Naive thymus-derived CD8-positive, alpha-beta T cell (primary cell): ENCODE measurements at regions not wholly inside any gene's neighbourhood (a gene's known extent, or its start where the extent isn't known, plus 50 kb on each side); places are given as distances from the start of the nearest gene placed in this dataset.
A peak's percentile ranks its signal among the peaks of the same experiment; 100 is the strongest.

ENCODE experiments used
- ATAC-seq, 2 donors: fragments of 150-1000 bp; cut with Tn5 transposase in 1 of 2; sonication (Bioruptor Pico), chemical (Tn5 transposase) in 1 of 2; 1 replicate in 1 of 2; 2 replicates in 1 of 2; pipeline ENCODE4 v1.10.0; 2021; ENCODE audit warnings: mild to moderate bottlenecking in 2 of 2, moderate library complexity in 2 of 2
- POLR2A ChIA-PET: fragments of 350-600 bp; sonication (Branson Sonifier 250); formaldehyde crosslinking; loops from one replicate; lab custom pipeline; 2021; ENCODE audit warnings: antibody characterized with exemption; lab: Charles Lee
- DNase-seq, 10 donors: peaks; one replicate each; pipeline versions ENCODE4 v3.0.0 to v3.0.0-alpha.2; 2020 to 2022
- H3K27ac Mint-ChIP-seq, 10 donors: one replicate each; pipeline ENCODE4 v1.8.0; 2020 to 2022; ENCODE audit warnings: mild to moderate bottlenecking in 10 of 10, mixed read lengths in 10 of 10, moderate library complexity in 4 of 10, inconsistent platforms in 1 of 10
- H3K27me3 Mint-ChIP-seq, 5 donors: one replicate each; pipeline ENCODE4 v1.8.0; 2021 to 2022; ENCODE audit warnings: mixed read lengths in 5 of 5
- H3K36me3 Mint-ChIP-seq, 3 donors: one replicate each; pipeline ENCODE4 v1.8.0; 2020 to 2022; ENCODE audit warnings: mixed read lengths in 3 of 3, mild to moderate bottlenecking in 2 of 3, inconsistent platforms in 1 of 3
- H3K4me1 Mint-ChIP-seq, 4 donors: one replicate each; pipeline ENCODE4 v1.8.0; 2021 to 2022; ENCODE audit warnings: mixed read lengths in 4 of 4
- H3K4me3 Mint-ChIP-seq, 10 donors: one replicate each; pipeline ENCODE4 v1.8.0; 2020 to 2022; ENCODE audit warnings: mild to moderate bottlenecking in 10 of 10, mixed read lengths in 10 of 10, moderate library complexity in 6 of 10, inconsistent platforms in 1 of 10
- H3K9me3 Mint-ChIP-seq, 9 donors: one replicate each; pipeline ENCODE4 v1.8.0; 2020 to 2022; ENCODE audit warnings: mixed read lengths in 9 of 9, mild to moderate bottlenecking in 3 of 9, inconsistent platforms in 1 of 9, moderate library complexity in 1 of 9

DNA sequence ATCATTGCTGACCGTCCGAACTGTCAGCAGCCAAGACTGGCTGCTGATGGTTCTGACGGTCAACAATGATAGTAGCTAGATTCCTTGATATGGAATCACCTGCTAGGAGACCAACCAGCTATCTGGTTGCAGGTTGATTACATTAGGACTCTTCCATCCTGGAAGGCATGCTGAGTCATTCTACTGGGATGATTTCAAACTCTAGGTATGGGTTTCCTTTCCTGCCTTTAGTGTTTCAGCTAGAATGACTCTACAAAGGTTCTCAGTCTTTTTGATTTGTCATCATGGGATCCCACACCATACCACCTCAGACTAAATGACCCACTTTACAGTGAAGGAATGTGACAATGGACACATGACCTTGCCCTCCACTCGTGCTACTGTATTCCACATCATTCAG lies 138.1 kb upstream of the KL start:
- Mint-ChIP-seq H3K36me3 (no peaks in the 10 kb centered on the region), H3K27ac (no peak overlapping the region), H3K4me3 (no peak overlapping the region), H3K27me3 (no peaks in the 10 kb centered on the region), H3K9me3 (peaks cover 0 to 2% (median 0%) of the 10 kb centered on the region in 9 donors), H3K4me1 (no peaks in the 10 kb centered on the region)
- POLR2A ChIA-PET, result no interaction called here
- DNase-seq (no peak), ATAC-seq (no peak)

DNA sequence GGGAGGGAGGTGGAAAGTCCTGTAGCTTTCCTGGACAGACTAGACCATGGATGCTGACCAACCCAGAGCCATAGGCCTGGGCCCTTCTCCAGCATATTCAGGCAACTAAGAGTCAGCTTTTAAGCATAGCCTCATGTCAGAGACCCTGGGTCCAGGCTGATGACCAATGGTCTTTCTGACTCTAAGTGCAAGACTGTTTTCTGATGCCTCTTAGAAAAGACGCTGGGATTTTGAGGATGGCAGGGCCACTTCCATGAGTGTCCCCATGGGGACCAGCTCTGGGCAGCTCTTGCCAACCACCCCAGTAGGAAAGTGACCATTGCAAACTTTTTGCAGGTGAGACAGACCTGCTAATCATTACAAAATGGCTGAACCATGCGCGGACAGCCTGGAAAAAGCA lies 135.6 kb upstream of the KL start:
- peaks cover 0 to 9% (median 0%) of the 10 kb centered on the region in 9 donors for H3K9me3 Mint-ChIP-seq
- H3K27ac Mint-ChIP-seq, result no peak overlapping the region
- no peak for DNase-seq
- H3K4me1 Mint-ChIP-seq, result peaks cover 0 to 2% (median 0%) of the 10 kb centered on the region in 4 donors
- ATAC-seq, result no peak
- POLR2A ChIA-PET, result no interaction called here
- no peaks in the 10 kb centered on the region for H3K36me3 Mint-ChIP-seq
- H3K4me3 Mint-ChIP-seq, result no peak overlapping the region
- H3K27me3 Mint-ChIP-seq, result peaks cover 0 to 2% (median 0%) of the 10 kb centered on the region in 5 donors

DNA sequence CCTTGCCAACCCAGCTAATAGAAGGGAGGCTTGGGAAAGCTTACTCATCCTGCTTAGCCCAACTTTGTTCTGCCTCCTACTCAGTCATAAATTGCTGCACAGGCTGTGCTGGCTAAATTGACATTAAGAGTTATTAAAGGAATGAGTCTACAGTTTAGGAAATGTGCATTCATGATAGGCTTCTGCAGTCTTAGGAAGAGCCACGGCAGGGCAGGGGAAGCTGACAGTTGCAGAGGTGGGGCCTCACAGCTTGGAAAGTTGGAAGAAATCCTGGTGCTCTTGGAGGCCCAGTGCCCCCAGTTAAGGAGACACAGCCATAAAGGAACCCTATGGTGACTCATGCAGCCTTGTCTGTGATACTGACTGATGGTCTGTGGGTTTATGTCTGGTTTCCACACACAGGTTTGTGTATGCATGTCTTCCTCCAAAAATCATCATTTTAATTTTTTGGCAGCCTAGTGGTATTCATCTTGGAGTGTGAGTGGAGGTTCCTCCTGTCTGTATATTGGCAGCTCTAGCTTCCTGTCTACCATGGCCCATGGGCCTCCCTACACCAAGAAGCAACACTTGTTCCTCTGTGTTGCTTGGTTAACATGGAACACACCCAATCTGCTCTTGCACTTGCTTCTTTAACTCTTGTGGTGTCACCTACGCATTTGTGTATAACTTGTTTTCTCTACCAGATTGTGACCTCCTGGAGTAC lies 135.0 kb upstream of the KL start:
- Mint-ChIP-seq H3K27me3 (peaks cover 0 to 2% (median 0%) of the 10 kb centered on the region in 5 donors), H3K9me3 (peaks cover 0 to 9% (median 0%) of the 10 kb centered on the region in 9 donors), H3K36me3 (no peaks in the 10 kb centered on the region), H3K4me1 (peaks cover 0 to 2% (median 0%) of the 10 kb centered on the region in 4 donors), H3K27ac (peak overlapping the region in 1 of 10 donors; percentile 9), H3K4me3 (no peak overlapping the region)
- POLR2A ChIA-PET, result no interaction called here
- ATAC-seq (no peak), DNase-seq (no peak)

DNA sequence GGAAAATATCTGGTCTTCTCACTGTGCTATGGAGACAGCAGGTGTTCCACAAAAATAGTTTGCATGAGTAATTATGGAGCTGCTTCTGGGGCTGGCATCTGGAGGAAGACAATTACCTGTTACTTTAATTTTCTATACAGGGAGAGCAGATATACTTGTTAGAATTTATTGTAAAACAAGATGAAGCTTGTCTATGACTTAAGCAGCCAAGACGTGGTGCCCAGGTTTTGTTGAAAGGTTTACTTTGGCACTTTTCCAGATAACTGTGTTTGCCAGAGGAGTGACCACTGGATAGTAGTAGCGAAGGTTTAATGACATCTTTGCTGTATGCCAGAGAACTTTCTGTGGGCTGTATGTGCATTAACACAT lies 134.5 kb upstream of the KL start:
- H3K27me3 Mint-ChIP-seq, result peaks cover 0 to 2% (median 0%) of the 10 kb centered on the region in 5 donors
- peaks cover 0 to 9% (median 0%) of the 10 kb centered on the region in 9 donors for H3K9me3 Mint-ChIP-seq
- peak overlapping the region in 1 of 10 donors; percentile 9 for H3K27ac Mint-ChIP-seq
- H3K4me3 Mint-ChIP-seq, result no peak overlapping the region
- peaks cover 0 to 1% (median 0%) of the 10 kb centered on the region in 3 donors for H3K36me3 Mint-ChIP-seq
- POLR2A ChIA-PET, result interaction anchor here (0.5 kb wide), 1 partner anchor 73 kb away, joined by 4 read pairs; no protein-coding TSS in a partner anchor
- DNase-seq, result no peak
- no peak for ATAC-seq
- H3K4me1 Mint-ChIP-seq, result peaks cover 0 to 2% (median 0%) of the 10 kb centered on the region in 4 donors

DNA sequence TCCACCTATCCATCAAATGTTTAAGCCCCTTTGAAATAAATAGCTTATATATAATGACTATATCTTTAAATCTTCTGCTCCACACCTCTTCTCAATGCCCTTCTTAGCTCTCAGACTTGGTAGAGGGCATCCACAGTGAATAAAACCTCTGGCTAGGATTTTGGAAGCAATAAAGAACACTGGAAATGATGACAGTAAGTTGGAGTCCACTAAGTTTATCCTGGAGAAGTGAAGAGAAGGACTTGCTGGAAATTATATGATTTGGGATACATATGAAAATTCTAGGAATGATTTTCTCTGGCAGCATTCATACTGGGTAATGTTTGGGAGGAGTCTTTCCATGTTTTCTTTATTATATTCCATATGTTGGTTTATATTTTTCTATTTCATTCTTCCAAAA lies 133.5 kb upstream of the KL start:
- H3K27ac Mint-ChIP-seq, result no peak overlapping the region
- DNase-seq, result no peak
- ATAC-seq, result no peak
- peaks cover 0 to 2% (median 0%) of the 10 kb centered on the region in 4 donors for H3K4me1 Mint-ChIP-seq
- H3K4me3 Mint-ChIP-seq, result no peak overlapping the region
- POLR2A ChIA-PET, result no interaction called here
- H3K36me3 Mint-ChIP-seq, result peaks cover 0 to 8% (median 0%) of the 10 kb centered on the region in 3 donors
- H3K27me3 Mint-ChIP-seq, result peaks cover 0 to 2% (median 0%) of the 10 kb centered on the region in 5 donors
- peaks cover 0 to 9% (median 5%) of the 10 kb centered on the region in 9 donors for H3K9me3 Mint-ChIP-seq

DNA sequence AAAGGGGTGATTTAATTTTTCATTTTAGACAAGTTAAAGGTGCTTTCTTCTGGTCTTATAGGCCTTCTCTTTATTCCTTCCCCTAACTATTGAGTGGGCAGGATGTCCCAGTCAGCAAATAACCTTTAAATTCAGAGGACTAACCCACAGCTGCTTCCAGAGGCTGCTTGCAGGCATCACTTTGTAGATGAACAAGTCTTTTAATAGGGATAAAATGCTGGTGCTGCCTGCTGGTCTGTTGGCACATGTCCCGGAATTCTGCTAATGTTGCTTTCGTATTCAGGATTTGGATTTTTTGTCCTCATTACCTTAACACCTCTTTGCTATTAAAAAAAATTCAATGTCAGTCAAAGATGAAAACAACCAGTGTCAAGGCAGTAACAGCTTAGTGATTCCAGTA lies 132.7 kb upstream of the KL start:
- Mint-ChIP-seq H3K4me1 (peaks cover 0 to 2% (median 0%) of the 10 kb centered on the region in 4 donors), H3K27ac (no peak overlapping the region), H3K9me3 (peaks cover 0 to 14% (median 9%) of the 10 kb centered on the region in 9 donors), H3K27me3 (peaks cover 0 to 2% (median 0%) of the 10 kb centered on the region in 5 donors), H3K4me3 (no peak overlapping the region), H3K36me3 (peaks cover 0 to 13% (median 0%) of the 10 kb centered on the region in 3 donors)
- DNase-seq (no peak), ATAC-seq (no peak)
- POLR2A ChIA-PET, result interaction anchor here (0.6 kb wide), 1 partner anchor 297 kb away, joined by 3 read pairs; the partner anchor contains the start of gene PDS5B

DNA sequence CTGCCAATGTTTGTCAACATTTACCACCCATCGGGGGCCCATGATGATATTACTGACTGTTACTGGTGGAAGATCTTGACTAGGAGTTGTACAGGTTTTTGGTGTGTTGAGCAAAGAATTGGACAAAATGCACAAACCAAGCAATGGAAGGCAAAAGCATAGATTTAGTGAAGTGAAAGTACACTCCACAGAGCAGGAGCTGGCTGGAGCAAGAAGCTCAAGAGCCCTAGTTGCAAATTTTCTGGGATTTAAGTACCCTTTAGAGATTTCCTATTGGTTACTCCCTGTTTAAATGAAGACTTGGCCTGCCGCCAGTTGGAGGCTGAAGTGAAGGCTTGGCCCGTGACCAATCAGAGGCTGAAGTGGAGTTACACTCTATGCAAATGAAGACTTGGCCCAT lies 128.6 kb upstream of the KL start:
- Mint-ChIP-seq H3K27ac (no peak overlapping the region), H3K27me3 (peaks cover 0 to 2% (median 0%) of the 10 kb centered on the region in 5 donors), H3K4me3 (no peak overlapping the region), H3K9me3 (peaks cover 0 to 14% (median 9%) of the 10 kb centered on the region in 9 donors), H3K4me1 (peaks cover 0 to 2% (median 0%) of the 10 kb centered on the region in 4 donors), H3K36me3 (peaks cover 0 to 13% (median 0%) of the 10 kb centered on the region in 3 donors)
- ATAC-seq (no peak), DNase-seq (no peak)
- POLR2A ChIA-PET, result no interaction called here

DNA sequence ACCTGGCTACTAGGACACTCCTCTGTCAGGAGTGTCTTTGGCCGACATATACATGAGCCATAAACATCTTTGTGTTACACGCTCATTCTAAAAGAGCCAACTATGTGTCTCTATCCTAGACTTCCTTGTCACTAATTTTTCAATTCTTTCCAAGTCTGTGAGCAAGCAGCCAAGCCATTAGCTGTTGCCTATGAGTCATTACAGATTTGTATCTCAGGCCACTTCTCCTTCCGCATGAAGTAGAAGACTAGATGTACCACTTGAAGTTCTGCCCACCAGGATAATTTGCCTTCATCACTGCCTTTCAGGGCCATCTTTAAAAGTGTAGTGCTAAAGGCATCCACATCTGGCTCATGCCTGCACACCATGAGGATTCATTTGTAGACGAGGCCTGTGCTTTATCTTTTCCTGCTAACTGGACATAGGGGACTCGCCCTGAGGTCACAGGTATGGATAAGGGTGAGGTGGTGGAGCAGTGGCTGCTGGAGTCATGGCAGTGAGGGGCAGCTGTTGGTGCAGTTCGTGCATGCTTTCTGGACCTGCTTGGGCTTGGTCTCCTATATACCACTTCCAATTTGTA lies 126.1 kb upstream of the KL start:
- peaks cover 0 to 6% (median 4%) of the 10 kb centered on the region in 5 donors for H3K27me3 Mint-ChIP-seq
- no peak overlapping the region for H3K27ac Mint-ChIP-seq
- no peak overlapping the region for H3K4me3 Mint-ChIP-seq
- H3K9me3 Mint-ChIP-seq, result peaks cover 0 to 14% (median 9%) of the 10 kb centered on the region in 9 donors
- peaks cover 0 to 13% (median 0%) of the 10 kb centered on the region in 3 donors for H3K36me3 Mint-ChIP-seq
- POLR2A ChIA-PET, result no interaction called here
- ATAC-seq, result no peak
- no peaks in the 10 kb centered on the region for H3K4me1 Mint-ChIP-seq
- DNase-seq, result no peak

DNA sequence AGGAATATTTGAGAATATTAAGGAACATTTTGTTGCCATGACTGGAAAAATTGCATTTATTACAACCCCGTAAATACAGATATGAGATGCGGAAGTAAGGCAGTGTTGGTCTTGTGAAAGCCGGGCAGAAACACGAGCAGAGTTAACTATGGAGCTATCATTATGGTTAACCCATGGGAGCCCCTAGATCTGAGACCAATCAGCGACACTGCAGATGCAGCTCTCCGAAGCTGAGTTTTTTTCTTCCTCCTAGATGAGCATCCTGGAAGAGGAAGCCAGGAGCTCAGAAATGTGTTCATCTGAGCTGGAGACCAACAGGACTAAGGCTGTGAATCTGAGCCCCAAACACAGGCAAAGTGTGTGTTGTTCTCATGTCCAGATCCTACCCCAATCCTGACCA lies 123.0 kb upstream of the KL start:
- Mint-ChIP-seq H3K4me3 (no peak overlapping the region), H3K27ac (no peak overlapping the region), H3K36me3 (peaks cover 0 to under 1% (median 0%) of the 10 kb centered on the region in 3 donors), H3K4me1 (no peaks in the 10 kb centered on the region), H3K27me3 (peaks cover 0 to 6% (median 4%) of the 10 kb centered on the region in 5 donors), H3K9me3 (peaks cover 0 to 3% (median 1%) of the 10 kb centered on the region in 9 donors)
- POLR2A ChIA-PET, result no interaction called here
- DNase-seq (no peak), ATAC-seq (no peak)

DNA sequence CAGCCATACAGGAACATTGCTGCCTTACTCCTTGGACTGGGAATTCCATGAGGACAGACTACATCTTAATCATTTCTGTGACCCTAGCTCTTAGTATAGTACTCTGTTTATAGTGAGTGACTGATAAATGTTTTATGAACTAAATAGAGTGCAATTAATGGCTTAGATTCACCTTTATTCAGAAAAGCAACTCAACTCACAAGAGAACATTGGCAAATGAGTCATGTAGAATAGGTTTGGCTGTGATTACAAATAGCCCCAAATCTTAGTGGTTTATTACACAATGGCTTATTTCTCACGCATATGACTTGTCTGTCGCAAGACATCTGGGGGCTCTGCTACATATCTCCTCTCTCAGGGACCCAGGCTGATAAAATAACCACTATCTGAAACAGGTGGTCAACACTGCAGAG lies 121.6 kb upstream of the KL start:
- H3K9me3 Mint-ChIP-seq, result peaks cover 0 to under 1% (median 0%) of the 10 kb centered on the region in 9 donors
- H3K4me1 Mint-ChIP-seq, result no peaks in the 10 kb centered on the region
- H3K36me3 Mint-ChIP-seq, result no peaks in the 10 kb centered on the region
- ATAC-seq (no peak), DNase-seq (no peak)
- H3K27ac Mint-ChIP-seq, result no peak overlapping the region
- peaks cover 0 to 6% (median 4%) of the 10 kb centered on the region in 5 donors for H3K27me3 Mint-ChIP-seq
- H3K4me3 Mint-ChIP-seq, result no peak overlapping the region
- POLR2A ChIA-PET, result no interaction called here

DNA sequence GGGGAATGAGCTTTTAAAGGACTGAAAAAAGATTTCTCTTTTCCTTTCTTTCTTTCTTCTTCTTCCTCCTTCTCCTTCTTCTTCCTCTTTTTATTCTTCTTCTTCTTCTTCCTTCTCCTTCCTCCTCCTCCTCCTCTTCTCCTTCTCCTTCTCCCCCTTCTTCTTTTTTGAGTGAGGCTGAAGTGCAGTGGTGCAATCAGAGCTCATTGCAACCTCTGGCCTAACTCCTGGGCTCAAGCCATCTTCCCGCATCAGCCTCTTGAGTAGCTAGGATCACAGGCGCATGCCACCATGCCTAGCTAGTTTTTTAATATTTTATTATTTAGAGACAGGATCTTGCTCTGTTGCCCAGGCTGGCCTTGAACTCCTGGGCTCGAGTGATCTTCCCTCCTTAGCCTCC lies 120.9 kb upstream of the KL start:
- POLR2A ChIA-PET, result no interaction called here
- peak overlapping the region in 1 of 10 donors; percentile 29 for H3K27ac Mint-ChIP-seq
- H3K36me3 Mint-ChIP-seq, result no peaks in the 10 kb centered on the region
- ATAC-seq (no peak), DNase-seq (no peak)
- no peaks in the 10 kb centered on the region for H3K9me3 Mint-ChIP-seq
- H3K27me3 Mint-ChIP-seq, result peaks cover 0 to 6% (median 4%) of the 10 kb centered on the region in 5 donors
- no peaks in the 10 kb centered on the region for H3K4me1 Mint-ChIP-seq
- no peak overlapping the region for H3K4me3 Mint-ChIP-seq

DNA sequence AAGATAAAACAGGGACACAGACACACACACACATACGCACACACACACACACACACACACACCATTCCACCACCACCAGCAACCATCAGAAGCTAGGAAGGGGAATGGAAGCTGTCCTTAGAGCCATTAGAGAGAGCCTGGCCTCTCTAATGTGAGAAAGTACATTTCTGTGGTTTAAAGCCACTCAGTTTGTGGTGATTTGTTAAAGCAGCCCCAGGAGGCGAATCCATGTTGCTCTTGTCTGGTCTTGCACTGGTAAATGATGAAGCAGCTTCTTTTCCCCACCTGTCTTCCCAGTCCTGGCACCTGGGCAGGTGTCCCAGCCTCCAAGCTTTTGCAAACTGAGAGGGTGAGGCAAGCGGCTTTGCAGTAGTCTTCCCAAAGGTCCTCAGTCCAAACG lies 118.9 kb upstream of the KL start:
- no peaks in the 10 kb centered on the region for H3K4me1 Mint-ChIP-seq
- DNase-seq, result no peak
- H3K4me3 Mint-ChIP-seq, result no peak overlapping the region
- peaks cover 0 to 6% (median 0%) of the 10 kb centered on the region in 9 donors for H3K9me3 Mint-ChIP-seq
- ATAC-seq, result no peak
- H3K36me3 Mint-ChIP-seq, result no peaks in the 10 kb centered on the region
- POLR2A ChIA-PET, result no interaction called here
- H3K27me3 Mint-ChIP-seq, result peaks cover 0 to 6% (median 4%) of the 10 kb centered on the region in 5 donors
- H3K27ac Mint-ChIP-seq, result no peak overlapping the region
